SK-N-SH (cell line): ENCODE measurements at regions not wholly inside any gene's neighbourhood (a gene's known extent, or its start where the extent isn't known, plus 50 kb on each side); places are given as distances from the start of the nearest gene placed in this dataset.

Experiments
- CHD2 ChIP-seq: fragments of 150-350 bp; IDR thresholded peaks from 2 replicates; pipeline ENCODE4 v1.6.1; 2018; ENCODE audit warnings: low read length; ENCODE audit not compliant: partially characterized antibody
- ELF1 ChIP-seq: IDR thresholded peaks from 2 replicates; pipeline ENCODE4 v1.4.0; 2012
- EP300 ChIP-seq, 2 experiments: IDR thresholded peaks; 2 replicates each; pipeline versions ENCODE4 v1.4.0 to v1.6.1; 2012; ENCODE audit warnings: borderline replicate concordance in 1 of 2, low read depth in 1 of 2, low read length in 1 of 2
- GATA2 ChIP-seq: sonication (generic); formaldehyde crosslinking; IDR thresholded peaks from 2 replicates; pipeline ENCODE4 v1.5.0; 2020; ENCODE audit warnings: mild to moderate bottlenecking, missing genetic modification reagents
- MXI1 ChIP-seq: IDR thresholded peaks from 2 replicates; pipeline ENCODE4 v1.6.1; 2012; ENCODE audit warnings: mild to moderate bottlenecking, low read depth, low read length, improper control_type of control experiment
- POLR2AphosphoS5 ChIP-seq: IDR thresholded peaks from 2 replicates; pipeline ENCODE4 v1.6.1; 2012; ENCODE audit warnings: low read depth, low read length
- RAD21 ChIP-seq: IDR thresholded peaks from 2 replicates; pipeline ENCODE4 v1.6.1; 2012; ENCODE audit warnings: mild to moderate bottlenecking, low read length
- RCOR1 ChIP-seq: fragments of 150-350 bp; IDR thresholded peaks from 2 replicates; pipeline ENCODE4 v1.6.1; 2017; ENCODE audit warnings: antibody characterized with exemption, low read length
- SIN3A ChIP-seq: IDR thresholded peaks from 2 replicates; pipeline ENCODE4 v1.6.1; 2012; ENCODE audit warnings: low read depth, mild to moderate bottlenecking, low read length, moderate library complexity, borderline replicate concordance
- TAF1 ChIP-seq: IDR thresholded peaks from 2 replicates; pipeline ENCODE4 v1.6.1; 2012; ENCODE audit warnings: low read depth, mild to moderate bottlenecking, low read length, moderate library complexity, borderline replicate concordance
- TEAD4 ChIP-seq: IDR thresholded peaks from 2 replicates; pipeline ENCODE4 v1.4.0; 2012; ENCODE audit warnings: mild to moderate bottlenecking, borderline replicate concordance; ENCODE audit not compliant: insufficient read depth
- YY1 ChIP-seq: IDR thresholded peaks from 2 replicates; pipeline ENCODE4 v1.4.0; 2012; ENCODE audit warnings: low read depth, mild to moderate bottlenecking
- TF ChIP-seq, protein P1 (sequence below): fragments of 200-600 bp; sonication (generic); IDR thresholded peaks from 2 replicates; pipeline ENCODE4 v1.6.1; 2017; ENCODE audit warnings: antibody characterized with exemption, mild to moderate bottlenecking, moderate library complexity
- TF ChIP-seq, protein P2 (sequence below): IDR thresholded peaks from 2 replicates; pipeline ENCODE4; 2012

DNA sequence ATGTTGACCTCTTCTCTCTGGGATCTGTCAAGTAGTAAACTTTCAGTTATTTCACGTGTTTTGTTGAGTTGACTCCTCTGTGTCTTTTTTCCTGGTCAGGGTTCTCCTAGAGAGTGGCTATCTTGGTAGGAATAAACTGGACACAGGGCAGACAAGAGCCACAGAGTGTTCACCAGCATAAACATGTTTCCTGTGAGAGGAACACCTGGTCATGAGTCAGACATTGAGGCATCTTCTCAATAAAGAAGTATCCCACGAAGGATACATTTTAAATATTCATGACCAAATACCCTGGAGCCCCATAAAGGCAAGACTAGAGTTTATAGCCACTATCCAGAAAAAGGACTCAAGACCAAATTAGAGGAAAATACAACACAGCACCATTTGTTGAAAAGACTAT, 269.7 kb upstream of the ZNF521 start:
- TF ChIP-seq, protein P1, sequence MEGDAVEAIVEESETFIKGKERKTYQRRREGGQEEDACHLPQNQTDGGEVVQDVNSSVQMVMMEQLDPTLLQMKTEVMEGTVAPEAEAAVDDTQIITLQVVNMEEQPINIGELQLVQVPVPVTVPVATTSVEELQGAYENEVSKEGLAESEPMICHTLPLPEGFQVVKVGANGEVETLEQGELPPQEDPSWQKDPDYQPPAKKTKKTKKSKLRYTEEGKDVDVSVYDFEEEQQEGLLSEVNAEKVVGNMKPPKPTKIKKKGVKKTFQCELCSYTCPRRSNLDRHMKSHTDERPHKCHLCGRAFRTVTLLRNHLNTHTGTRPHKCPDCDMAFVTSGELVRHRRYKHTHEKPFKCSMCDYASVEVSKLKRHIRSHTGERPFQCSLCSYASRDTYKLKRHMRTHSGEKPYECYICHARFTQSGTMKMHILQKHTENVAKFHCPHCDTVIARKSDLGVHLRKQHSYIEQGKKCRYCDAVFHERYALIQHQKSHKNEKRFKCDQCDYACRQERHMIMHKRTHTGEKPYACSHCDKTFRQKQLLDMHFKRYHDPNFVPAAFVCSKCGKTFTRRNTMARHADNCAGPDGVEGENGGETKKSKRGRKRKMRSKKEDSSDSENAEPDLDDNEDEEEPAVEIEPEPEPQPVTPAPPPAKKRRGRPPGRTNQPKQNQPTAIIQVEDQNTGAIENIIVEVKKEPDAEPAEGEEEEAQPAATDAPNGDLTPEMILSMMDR: no peak
- TF ChIP-seq SIN3A (no peak), POLR2AphosphoS5 (no peak), RAD21 (no peak), ELF1 (no peak), YY1 (no peak), GATA2 (no peak), CHD2 (no peak), TAF1 (no peak), EP300 (IDR thresholded peaks at IDR 0.05; ENCODE audit: borderline replicate concordance in 1 of 2, low read depth in 1 of 2, low read length in 1 of 2) (no peak), RCOR1 (no peak), TEAD4 (no peak), MXI1 (no peak)
- TF ChIP-seq, protein P2, sequence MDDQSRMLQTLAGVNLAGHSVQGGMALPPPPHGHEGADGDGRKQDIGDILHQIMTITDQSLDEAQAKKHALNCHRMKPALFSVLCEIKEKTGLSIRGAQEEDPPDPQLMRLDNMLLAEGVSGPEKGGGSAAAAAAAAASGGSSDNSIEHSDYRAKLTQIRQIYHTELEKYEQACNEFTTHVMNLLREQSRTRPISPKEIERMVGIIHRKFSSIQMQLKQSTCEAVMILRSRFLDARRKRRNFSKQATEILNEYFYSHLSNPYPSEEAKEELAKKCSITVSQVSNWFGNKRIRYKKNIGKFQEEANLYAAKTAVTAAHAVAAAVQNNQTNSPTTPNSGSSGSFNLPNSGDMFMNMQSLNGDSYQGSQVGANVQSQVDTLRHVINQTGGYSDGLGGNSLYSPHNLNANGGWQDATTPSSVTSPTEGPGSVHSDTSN: no peak
